Testis (tissue), 2 donors: ENCODE measurements at regions not wholly inside any gene's neighbourhood (a gene's known extent, or its start where the extent isn't known, plus 50 kb on each side); places are given as distances from the start of the nearest gene placed in this dataset.

Experiments
- DNase-seq: peaks from one replicate; pipeline ENCODE4 v3.0.0-alpha.2; 2019
- H3K27ac ChIP-seq, 2 donors: fragments of 200-600 bp; sonication (generic); one replicate each; pipeline ENCODE4 v1.5.1; 2019
- H3K27me3 ChIP-seq: fragments of 200-600 bp; sonication (generic); one replicate; pipeline ENCODE4 v1.5.1; 2019
- H3K36me3 ChIP-seq: fragments of 200-600 bp; sonication (generic); one replicate; pipeline ENCODE4 v1.5.1; 2017; ENCODE audit warnings: low read depth; ENCODE audit errors: missing control alignments
- H3K4me1 ChIP-seq: fragments of 200-600 bp; sonication (generic); one replicate; pipeline ENCODE4 v1.5.1; 2019
- H3K4me3 ChIP-seq, 2 donors: fragments of 200-600 bp; sonication (generic); one replicate each; pipeline ENCODE4 v1.5.1; 2017 to 2019
- H3K9me3 ChIP-seq: fragments of 200-600 bp; sonication (generic); one replicate; pipeline ENCODE4 v1.5.1; 2017
- POLR2A ChIP-seq: fragments of 450-650 bp; IDR thresholded peaks from one replicate; pipeline ENCODE4 v1.6.1; 2017; ENCODE audit warnings: antibody characterized with exemption, mild to moderate bottlenecking, moderate library complexity
- WGBS, 2 donors: methylation state at CpG; one replicate each; pipeline ENCODE4 v1.1.5; 2018; 5-methylcytosine and 5-hydroxymethylcytosine counted together
- intact Hi-C: fragments of 100-400 bp; cut with DNase I; formaldehyde crosslinking; loops from one replicate; pipeline ENCODE4 v1.15.1; 2023; ENCODE audit warnings: low total_unique reads
- TF ChIP-seq, protein P1 (sequence below), 3 experiments: fragments of 450-650 bp in 2 of 3; fragments of 200-600 bp in 1 of 3; sonication (generic) in 1 of 3; IDR thresholded peaks; one replicate each; pipeline ENCODE4 v1.5.1; 2016 to 2019; ENCODE audit warnings: antibody characterized with exemption in 3 of 3, mild to moderate bottlenecking in 2 of 3, moderate library complexity in 1 of 3

DNA sequence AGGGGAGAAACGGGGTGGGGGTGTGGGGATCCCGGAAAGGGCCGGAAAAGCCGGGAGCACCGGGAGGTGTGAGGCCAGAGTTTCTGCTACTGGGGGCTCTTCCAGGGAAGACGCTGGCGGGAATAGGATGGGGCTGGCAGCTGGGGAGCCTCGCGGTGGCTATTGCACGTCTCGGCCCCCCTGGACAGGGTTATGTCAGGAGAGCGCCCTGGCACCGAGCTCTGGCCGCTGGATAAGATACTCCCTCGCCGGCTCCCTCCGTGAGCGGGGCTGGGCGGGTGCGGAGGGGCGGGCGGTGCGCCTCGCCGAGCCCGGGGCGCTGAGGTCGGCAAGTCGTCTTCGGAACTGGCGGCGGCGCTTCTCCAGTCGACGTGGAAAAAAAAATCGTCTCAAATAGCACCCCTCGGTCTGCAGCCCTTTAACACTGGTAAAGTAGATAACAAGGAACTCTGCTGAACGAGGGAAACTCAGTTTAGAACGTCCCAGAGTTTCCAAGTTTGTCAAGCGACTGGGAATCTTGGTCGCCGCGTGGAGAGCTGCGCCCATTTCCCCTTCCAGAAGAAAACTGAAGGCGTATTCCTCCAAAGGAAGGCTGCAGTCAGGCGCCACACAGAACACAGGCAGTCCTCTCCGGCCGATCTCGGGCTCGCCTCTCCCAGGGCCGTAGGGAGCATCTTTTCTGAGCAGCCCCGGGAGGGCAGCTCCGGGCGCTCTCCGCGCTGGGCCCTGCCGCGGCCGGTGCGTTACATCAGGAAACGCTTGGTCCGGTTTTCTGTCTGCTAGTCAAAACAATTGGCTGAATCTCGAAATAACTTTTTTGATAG is 115.1 kb downstream of the KCNRG start:
- peak overlapping the region in 1 of 2 donors; percentile 45 for H3K27ac ChIP-seq
- intact Hi-C loops = no loop called here
- no peaks in the 10 kb centered on the region for H3K36me3 ChIP-seq
- no peak for DNase-seq
- no peak for TF ChIP-seq POLR2A
- TF ChIP-seq, protein P1, sequence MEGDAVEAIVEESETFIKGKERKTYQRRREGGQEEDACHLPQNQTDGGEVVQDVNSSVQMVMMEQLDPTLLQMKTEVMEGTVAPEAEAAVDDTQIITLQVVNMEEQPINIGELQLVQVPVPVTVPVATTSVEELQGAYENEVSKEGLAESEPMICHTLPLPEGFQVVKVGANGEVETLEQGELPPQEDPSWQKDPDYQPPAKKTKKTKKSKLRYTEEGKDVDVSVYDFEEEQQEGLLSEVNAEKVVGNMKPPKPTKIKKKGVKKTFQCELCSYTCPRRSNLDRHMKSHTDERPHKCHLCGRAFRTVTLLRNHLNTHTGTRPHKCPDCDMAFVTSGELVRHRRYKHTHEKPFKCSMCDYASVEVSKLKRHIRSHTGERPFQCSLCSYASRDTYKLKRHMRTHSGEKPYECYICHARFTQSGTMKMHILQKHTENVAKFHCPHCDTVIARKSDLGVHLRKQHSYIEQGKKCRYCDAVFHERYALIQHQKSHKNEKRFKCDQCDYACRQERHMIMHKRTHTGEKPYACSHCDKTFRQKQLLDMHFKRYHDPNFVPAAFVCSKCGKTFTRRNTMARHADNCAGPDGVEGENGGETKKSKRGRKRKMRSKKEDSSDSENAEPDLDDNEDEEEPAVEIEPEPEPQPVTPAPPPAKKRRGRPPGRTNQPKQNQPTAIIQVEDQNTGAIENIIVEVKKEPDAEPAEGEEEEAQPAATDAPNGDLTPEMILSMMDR (IDR thresholded peaks at IDR 0.05) = no peak
- H3K4me1 ChIP-seq = peaks cover 11% of the 10 kb centered on the region
- 5 to 7% methylated on average over 59 to 63 of the region's 63 CpGs for WGBS, 2 donors
- H3K9me3 ChIP-seq = no peaks in the 10 kb centered on the region
- peak overlapping the region; percentile 27 to 32 for H3K4me3 ChIP-seq
- peaks cover 5% of the 10 kb centered on the region for H3K27me3 ChIP-seq

DNA sequence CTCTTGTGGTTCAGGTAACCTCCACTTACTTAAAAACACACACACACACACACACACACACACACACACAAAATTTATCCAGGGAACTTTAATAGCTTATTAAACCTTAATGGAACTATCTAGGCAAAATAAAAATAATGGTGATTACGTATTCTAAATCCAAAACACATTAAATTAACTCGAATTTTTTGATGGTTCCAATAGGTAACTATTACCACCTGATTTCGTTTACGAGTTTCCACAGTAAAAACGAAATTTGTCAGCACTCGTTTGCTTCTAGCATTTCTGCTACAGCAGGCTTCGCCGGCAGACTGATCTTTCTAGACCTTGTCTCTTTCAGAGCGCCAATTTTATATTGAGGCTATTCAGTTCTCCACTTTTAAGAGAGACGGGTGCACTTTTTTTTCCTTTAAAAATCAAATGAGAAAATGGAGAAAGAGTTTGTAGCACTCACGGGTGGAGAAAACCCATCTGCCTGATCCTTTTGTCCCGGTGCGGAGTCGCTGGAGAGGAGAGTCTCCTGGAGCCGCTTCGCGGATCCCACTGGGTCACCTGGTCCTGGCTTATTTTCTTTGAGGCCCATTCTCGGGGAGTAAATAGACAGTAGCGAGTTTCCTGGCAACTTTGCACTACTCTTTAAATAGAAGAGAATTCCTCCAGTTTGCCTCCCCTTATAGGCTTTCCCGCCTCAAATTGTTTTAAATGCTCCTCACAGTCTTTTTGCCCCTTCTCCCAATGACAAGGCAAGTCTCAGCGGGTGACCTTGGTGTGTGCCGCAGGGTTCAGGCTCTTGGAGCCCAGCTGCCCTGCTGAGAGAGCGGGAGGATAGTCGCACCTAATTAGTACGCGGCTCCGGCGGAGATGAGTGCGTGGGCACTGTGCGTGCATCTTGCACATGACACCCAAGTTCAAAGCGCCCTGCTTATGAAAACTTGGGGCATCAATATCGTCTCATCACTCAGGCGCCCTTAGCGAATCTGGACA is 117.0 kb downstream of the KCNRG start:
- Histone ChIP-seq H3K4me3 (peak overlapping the region in 1 of 2 donors; percentile 38), H3K27me3 (peaks cover 5% of the 10 kb centered on the region), H3K36me3 (no peaks in the 10 kb centered on the region), H3K9me3 (no peaks in the 10 kb centered on the region), H3K4me1 (peaks cover 1% of the 10 kb centered on the region), H3K27ac (no peak overlapping the region)
- 28 to 29% methylated on average over 34 of the region's 34 CpGs for WGBS, 2 donors
- no peak for DNase-seq
- intact Hi-C loops = no loop called here
- TF ChIP-seq, protein P1 (IDR thresholded peaks at IDR 0.05) = no peak
- no peak for TF ChIP-seq POLR2A

DNA sequence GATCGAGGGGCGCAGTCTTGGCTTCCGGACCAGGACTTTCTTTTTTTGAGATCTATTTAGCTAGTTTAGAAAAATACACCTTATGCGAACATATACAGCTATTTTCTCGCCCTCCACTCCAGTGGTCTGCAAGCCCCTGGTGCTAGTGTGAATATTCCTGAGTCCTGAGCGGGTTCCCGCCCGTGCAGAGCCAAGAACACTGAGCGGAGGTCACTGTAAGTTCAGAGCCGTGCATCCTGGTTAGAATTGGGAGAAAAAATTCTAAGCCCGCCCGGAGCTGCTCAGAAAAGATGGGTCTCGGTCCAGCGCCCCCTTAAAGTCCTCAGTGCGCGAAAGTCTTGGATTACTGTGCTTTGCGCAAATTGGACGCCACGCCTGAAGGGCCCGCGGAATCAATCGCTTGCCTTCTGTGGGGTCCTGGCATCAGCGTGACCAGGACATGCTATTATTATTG is 117.7 kb downstream of the KCNRG start:
- Histone ChIP-seq H3K4me1 (no peaks in the 10 kb centered on the region), H3K27me3 (peaks cover 5% of the 10 kb centered on the region), H3K9me3 (no peaks in the 10 kb centered on the region), H3K27ac (no peak overlapping the region), H3K36me3 (no peaks in the 10 kb centered on the region), H3K4me3 (peak overlapping the region in 1 of 2 donors; percentile 38)
- WGBS, 2 donors = 29 to 32% methylated on average over 15 to 23 of the region's 23 CpGs
- no peak for TF ChIP-seq POLR2A
- no peak for DNase-seq
- intact Hi-C loops = no loop called here

DNA sequence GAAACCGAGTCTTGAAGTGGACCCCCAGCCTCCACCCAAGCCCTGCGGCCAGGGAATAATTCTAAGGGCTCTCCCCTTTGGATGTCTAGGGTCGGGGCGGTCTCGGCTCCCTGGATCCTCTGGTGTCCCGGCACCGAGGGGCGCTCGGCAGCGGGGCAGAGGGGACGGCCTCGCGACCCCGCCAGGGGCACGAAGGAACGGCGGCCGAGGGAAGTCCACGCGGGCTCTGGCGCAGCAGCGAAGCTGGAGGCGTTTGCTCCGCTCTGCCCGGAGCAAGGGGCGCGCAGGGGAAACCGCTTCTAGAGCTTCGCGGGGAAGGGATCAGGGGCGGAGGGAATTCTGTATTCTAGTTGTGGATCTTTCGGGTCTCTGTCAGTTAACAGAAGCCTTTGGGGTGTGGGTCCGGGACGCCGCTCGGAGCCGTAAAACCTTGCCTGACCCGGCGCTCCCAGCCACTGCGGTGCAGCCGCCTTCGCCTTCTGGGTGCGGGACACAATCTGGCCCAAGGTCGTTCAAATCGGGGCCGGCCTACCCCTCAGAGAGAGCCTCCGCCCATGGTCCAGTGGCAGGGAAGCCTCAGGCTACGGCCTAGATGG is 118.2 kb downstream of the KCNRG start:
- peak overlapping the region; percentile 5 to 38 for H3K4me3 ChIP-seq
- no peaks in the 10 kb centered on the region for H3K36me3 ChIP-seq
- 47 to 58% methylated on average over 38 to 48 of the region's 48 CpGs for WGBS, 2 donors
- no peaks in the 10 kb centered on the region for H3K4me1 ChIP-seq
- no peak overlapping the region for H3K27ac ChIP-seq
- no peaks in the 10 kb centered on the region for H3K9me3 ChIP-seq
- peaks cover 5% of the 10 kb centered on the region for H3K27me3 ChIP-seq
- DNase-seq = no peak
- TF ChIP-seq, protein P1 (IDR thresholded peaks at IDR 0.05) = no peak
- no peak for TF ChIP-seq POLR2A
- intact Hi-C loops = no loop called here

DNA sequence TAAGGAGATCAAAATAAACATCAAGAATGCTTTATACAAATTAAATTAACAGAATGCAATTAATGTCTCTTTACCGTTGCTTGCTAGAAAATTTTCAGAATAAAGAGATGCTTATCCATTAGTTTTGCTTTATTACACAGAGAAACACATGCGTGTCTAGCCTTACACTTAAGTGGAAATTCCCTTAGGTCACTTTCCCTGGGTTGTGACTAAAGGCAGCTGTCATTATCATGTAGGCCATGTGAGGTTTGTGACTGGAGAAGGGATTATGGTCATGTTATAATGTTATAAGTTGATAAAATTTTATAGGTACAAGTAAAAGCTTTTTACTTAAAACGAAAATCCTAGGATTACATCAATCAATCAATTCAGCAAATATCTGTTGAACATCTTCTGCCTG is 121.0 kb downstream of the KCNRG start:
- 88 to 89% methylated on average over 3 of the region's 3 CpGs for WGBS, 2 donors
- H3K27me3 ChIP-seq = no peaks in the 10 kb centered on the region
- H3K36me3 ChIP-seq = no peaks in the 10 kb centered on the region
- no peaks in the 10 kb centered on the region for H3K9me3 ChIP-seq
- TF ChIP-seq, protein P1 (IDR thresholded peaks at IDR 0.05) = no peak
- TF ChIP-seq POLR2A = no peak
- no peak overlapping the region for H3K27ac ChIP-seq
- no peaks in the 10 kb centered on the region for H3K4me1 ChIP-seq
- no peak overlapping the region for H3K4me3 ChIP-seq
- intact Hi-C loops = no loop called here
- no peak for DNase-seq
